Daoy (cell line): ENCODE measurements at regions not wholly inside any gene's neighbourhood (a gene's known extent, or its start where the extent isn't known, plus 50 kb on each side); places are given as distances from the start of the nearest gene placed in this dataset.
"Not testable (repeated sequence)": the region's sequence is repeated elsewhere in the genome, so short reads cannot be mapped to it uniquely, and the experiment has no call there.

Source experiments
- DNase-seq: peaks from one replicate; pipeline ENCODE4 v3.0.0-alpha.2; 2015; ENCODE audit warnings: low read depth

DNA sequence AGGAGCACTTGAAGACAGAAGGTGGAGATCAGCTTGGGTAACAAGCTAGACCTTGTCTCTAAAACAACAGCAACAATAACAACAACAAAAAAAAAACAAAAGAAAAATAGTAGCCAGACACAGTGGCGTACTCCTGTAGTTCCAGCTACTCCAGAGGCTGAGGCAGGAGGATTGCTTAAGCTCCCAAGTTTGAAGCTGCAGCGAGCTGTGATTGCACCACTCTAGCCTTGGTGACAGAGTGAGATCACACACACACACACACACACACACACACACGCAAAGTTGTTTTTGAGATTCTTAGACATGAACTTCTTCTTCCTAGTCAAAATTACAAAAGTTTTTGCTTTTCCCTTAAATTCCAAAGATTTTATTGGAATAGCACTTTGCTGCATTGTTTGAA, 93.0 kb upstream of the IGSF10 start:
- DNase-seq: no peak

GRCh38 chr3:151552589-151552988, 91.7 kb upstream of the IGSF10 start:
- DNase-seq: no peak

DNA sequence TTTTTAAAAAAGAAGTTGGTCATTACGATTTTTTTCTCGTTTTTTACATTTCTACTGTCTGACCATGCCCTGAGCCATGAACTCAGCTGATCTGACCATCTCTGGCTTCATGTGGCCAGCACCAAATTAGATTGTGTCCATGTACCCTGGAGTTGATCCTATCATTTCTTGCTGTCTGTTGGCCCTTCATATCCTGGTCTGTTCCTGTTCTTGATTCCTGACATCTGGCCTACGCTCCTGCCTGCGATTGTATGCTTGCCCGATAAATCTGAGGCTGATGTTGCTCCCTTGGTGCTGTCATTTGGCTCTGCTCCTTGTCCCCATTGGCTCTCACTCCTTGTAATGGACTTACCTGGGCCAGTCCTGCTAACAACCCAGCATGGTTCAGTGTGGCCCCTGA, 89.8 kb upstream of the IGSF10 start:
- DNase-seq: no peak

DNA sequence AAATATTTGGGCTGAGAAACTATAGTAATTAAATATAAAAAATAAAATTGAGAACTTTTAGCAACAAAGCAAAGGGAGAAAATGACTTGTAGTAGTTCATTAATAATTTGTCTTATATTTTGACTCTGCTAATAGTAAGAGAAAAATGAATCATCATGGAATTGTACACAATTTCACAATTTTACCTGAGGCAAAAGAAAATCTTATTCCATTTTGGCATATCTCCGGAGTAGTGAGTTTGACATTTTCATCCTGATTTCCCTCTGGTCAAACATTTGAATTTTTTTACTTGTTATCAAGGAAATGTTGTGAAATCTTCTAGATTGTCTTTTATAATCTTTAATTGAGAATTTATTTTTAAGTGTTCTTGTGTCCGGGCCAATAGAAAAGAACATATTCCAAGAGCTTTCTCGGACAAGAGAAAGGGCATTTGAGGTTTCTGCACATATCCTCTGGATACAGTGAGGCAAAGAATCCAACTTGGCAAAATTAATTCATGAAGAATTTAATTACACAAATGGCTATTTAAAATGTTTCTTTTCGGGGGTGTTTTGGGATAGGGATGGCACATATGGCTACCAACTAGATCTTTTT, 89.3 kb upstream of the IGSF10 start:
- DNase-seq: no peak

DNA sequence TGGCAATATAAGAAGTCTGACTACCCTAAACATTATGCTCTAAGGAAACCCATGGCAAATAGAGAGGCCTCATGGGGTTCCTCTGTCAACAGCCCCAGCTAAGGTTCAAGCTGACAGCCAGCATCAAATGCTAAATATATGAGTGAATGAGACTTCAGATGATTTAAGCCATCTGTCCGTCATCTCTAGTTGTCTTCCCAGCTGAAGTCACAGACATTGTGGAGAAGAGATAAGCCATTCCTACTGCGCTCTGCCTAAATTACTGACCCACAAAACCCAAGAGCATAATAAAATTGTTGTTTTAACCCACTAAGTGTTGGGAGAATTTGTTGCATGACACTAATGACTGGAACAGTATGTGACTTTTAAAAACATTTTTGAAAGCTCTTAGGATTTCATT, 87.3 kb upstream of the IGSF10 start:
- DNase-seq: no peak

GRCh38 chr3:151544164-151544548, 83.3 kb upstream of the IGSF10 start:
- no peak for DNase-seq

GRCh38 chr3:151541178-151541577, 80.3 kb upstream of the IGSF10 start:
- DNase-seq: no peak

DNA sequence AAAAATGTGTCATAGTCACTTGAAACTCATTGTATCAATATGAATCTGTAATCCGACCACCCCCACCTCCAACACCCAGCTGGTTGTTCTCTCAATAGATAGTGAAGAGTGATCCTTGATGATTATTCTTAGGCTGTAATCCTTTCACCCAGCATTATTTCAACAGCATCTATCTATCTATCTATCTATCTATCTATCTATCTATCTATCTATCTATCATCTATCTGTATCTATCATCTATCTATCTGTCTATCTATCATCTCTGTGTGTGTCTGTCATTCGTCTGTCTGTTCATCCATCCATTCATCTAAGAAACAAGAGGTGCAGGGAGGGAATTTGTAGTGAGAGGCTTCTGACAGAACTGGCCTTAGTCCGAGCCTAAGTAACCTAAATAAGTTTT, 78.7 kb upstream of the IGSF10 start:
- DNase-seq: no peak

DNA sequence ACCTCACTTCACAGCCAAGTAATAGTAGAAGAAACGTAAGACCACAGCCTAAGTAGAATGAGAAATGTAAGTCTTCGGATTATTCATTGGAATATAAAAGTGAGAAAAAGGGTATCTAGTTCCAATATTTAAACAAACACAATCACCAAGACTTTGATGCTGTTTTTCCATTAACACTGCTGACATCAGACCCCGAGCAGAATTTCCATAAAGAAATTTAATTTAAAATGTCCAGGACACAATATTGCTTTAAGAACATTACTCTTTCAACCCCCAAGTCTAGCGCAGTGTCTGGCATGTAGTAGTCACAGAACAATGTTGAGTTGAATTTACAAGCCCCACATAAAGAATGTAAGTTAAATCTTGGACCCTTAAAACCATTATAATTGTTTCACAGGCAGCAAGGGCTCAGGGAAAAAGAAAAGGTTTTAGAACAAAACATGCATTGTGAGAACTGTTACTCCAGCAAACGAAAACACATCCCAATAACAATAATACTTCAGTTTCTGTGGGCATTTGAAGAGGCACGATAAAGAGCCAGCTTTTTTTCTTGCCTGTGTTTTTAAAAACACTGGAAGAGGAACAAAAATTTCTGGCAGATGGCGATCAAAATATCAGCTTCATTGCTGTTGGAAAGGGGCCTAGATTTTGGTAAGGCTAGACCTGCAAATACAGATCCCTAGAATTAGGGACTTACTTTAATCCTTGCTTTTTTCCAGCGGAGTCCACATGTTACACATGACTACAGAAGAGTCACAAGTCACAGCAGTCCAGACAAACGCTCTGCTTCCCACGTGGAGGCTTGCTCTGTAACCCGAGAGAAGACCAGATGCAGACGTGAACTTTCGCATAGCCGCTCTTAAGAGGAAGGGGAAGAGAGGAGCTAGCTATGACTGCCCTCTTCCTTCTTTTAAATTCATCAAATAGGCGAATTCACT, 77.9 kb upstream of the IGSF10 start:
- DNase-seq: no peak

DNA sequence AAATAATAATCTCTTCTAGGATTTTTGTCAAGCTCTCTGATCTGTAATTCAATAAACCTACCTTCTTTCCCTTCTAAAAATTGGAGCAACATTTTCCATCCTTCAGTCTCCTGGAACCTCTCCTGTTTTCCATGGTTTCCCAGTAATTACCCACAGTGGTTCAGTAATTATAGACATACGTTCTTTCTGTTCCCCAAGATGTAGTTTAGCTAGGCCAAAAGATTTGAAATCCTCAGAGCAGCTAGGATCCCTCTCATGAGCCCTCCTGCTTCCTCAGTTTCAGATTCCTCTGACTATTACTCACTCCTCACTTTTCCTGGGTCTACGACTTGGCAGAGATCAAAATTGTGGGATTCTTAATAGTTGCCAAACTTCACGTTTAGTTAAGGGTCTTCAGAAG, 76.9 kb upstream of the IGSF10 start:
- peak; percentile 12 for DNase-seq

DNA sequence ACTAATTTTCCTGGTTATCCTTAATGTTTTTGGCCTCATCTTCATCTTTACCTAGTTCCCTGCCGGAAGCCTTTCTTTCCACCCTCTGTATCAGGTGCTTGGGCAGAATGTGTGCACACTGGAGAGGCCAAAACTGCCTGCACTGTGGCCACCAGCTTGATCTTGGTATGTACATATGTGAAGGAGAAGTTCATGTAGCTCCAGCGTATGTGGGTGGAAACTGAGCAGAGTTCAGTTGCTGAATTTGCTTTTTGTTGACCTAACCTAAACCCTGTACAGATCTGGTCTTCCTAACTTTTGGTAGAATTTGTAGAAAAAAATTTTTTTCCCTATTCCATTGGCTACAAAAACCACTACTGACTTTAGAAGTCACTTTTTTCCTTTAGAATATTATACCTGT, 65.9 kb upstream of the IGSF10 start:
- no peak for DNase-seq

DNA sequence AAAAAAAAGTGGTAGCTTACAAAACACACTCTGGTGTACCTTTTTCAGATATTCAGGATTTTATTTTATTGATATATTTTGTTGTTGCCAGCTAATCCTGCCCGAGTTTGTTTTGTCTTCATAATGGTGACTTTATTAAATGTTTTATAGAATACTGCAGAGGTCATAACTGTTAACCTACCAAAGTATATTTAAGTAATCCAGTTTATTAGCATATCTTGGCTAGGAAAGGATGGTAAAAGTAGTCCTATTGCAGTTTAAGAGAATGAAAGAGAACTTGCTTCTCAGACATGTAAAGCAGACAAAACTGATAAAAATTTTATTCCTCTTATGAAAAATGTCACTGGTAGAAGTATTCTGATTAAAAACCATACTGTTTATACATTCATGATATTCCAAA, 59.2 kb upstream of the IGSF10 start:
- DNase-seq: no peak

DNA sequence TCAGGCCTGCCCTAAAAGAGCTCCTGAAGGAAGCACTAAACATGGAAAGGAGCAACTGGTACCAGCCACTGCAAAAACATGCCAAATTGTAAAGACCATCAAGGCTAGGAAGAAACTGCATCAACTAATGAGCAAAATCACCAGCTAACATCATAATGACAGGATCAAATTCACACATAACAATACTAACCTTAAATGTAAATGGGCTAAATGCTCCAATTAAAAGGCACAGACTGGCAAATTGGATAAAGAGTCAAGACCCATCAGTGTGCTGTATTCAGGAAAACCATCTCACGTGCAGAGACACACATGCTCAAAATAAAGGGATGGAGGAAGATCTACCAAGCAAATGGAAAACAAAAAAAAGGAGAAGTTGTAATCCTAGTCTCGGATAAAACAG, 50.6 kb upstream of the IGSF10 start:
- not testable (repeated sequence) for DNase-seq
